ENCODE measurements at regions not wholly inside any gene's neighbourhood (a gene's known extent, or its start where the extent isn't known, plus 50 kb on each side); places are given as distances from the start of the nearest gene placed in this dataset.

DNA sequence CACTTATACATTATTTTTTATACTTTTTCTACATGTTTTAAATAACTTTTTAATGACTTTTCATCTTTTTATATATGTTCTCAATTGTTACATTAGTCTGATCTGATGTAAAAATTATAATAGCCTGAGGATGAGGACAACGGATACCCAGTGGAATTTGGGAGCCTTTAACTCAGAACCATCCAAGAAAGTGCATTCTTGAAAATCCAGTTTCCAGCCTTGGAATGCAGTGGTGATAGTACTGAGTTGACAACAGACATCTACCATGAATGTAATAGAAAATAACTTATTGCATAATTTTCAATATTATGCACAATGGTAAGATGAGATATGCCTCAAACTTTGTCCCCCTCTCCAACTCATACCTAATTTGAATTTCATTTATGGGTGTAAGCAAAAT is 120.7 kb upstream of the ZC3H15 start:
- TF ChIP-seq, protein P1, sequence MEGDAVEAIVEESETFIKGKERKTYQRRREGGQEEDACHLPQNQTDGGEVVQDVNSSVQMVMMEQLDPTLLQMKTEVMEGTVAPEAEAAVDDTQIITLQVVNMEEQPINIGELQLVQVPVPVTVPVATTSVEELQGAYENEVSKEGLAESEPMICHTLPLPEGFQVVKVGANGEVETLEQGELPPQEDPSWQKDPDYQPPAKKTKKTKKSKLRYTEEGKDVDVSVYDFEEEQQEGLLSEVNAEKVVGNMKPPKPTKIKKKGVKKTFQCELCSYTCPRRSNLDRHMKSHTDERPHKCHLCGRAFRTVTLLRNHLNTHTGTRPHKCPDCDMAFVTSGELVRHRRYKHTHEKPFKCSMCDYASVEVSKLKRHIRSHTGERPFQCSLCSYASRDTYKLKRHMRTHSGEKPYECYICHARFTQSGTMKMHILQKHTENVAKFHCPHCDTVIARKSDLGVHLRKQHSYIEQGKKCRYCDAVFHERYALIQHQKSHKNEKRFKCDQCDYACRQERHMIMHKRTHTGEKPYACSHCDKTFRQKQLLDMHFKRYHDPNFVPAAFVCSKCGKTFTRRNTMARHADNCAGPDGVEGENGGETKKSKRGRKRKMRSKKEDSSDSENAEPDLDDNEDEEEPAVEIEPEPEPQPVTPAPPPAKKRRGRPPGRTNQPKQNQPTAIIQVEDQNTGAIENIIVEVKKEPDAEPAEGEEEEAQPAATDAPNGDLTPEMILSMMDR (IDR thresholded peaks at IDR 0.05): no peak
- TF ChIP-seq POLR2A (IDR thresholded peaks at IDR 0.05): no peak
